Gastrocnemius medialis (tissue), 4 donors: ENCODE measurements at regions not wholly inside any gene's neighbourhood (a gene's known extent, or its start where the extent isn't known, plus 50 kb on each side); places are given as distances from the start of the nearest gene placed in this dataset.

ENCODE experiments used
- ATAC-seq, 2 donors: fragments of 150-250 bp; one replicate each; pipeline ENCODE4 v1.9.1; 2016
- DNase-seq, 2 donors: peaks; one replicate each; pipeline ENCODE4 v3.0.0-alpha.2; 2019
- H3K27ac ChIP-seq, 4 donors: fragments of 200-600 bp; sonication (generic); 1 replicate in 1 of 4; 2 replicates in 3 of 4; pipeline ENCODE4 v1.5.1; 2016 to 2018; ENCODE audit warnings: mild to moderate bottlenecking in 2 of 4, moderate library complexity in 1 of 4
- H3K27me3 ChIP-seq, 3 donors: fragments of 200-600 bp; sonication (generic) in 2 of 3; 1 replicate in 1 of 3; 2 replicates in 2 of 3; pipeline versions ENCODE4 v1.5.1 to v1.6.0; 2016 to 2019; ENCODE audit warnings: mild to moderate bottlenecking in 1 of 3, moderate library complexity in 1 of 3
- H3K36me3 ChIP-seq, 2 donors: fragments of 200-600 bp; sonication (generic) in 1 of 2; one replicate each; pipeline ENCODE4 v1.5.1; 2017 to 2018
- H3K4me1 ChIP-seq, 2 donors: fragments of 200-600 bp; sonication (generic) in 1 of 2; one replicate each; pipeline ENCODE4 v1.5.1; 2016 to 2017; ENCODE audit warnings: mild to moderate bottlenecking in 2 of 2
- H3K4me3 ChIP-seq, 4 donors: fragments of 200-600 bp; sonication (generic) in 3 of 4; 1 replicate in 1 of 4; 2 replicates in 3 of 4; pipeline ENCODE4 v1.5.1; 2016 to 2019; ENCODE audit warnings: mild to moderate bottlenecking in 2 of 4
- H3K9me3 ChIP-seq, 3 donors: fragments of 200-600 bp; sonication (generic) in 2 of 3; 1 replicate in 1 of 3; 2 replicates in 2 of 3; pipeline ENCODE4 v1.5.1; 2016 to 2019
- POLR2A ChIP-seq, 2 donors: fragments of 450-650 bp; IDR thresholded peaks; one replicate each; pipeline ENCODE4 v1.6.1; 2017; ENCODE audit warnings: antibody characterized with exemption in 2 of 2, mild to moderate bottlenecking in 2 of 2, moderate library complexity in 2 of 2
- in situ Hi-C, 4 donors: fragments of 200-750 bp; cut with MboI; loops; one replicate each; pipeline versions ENCODE4 v1.15.0 to v1.8.0; 2017; ENCODE audit warnings: low sequenced_read_pairs in 4 of 4
- intact Hi-C: fragments of 100-400 bp; cut with DNase I; formaldehyde crosslinking; loops from one replicate; pipeline ENCODE4 v1.15.1; 2023; ENCODE audit warnings: low total_unique reads
- TF ChIP-seq, protein P1 (sequence below), 5 experiments: fragments of 450-650 bp in 3 of 5; fragments of 200-600 bp in 2 of 5; sonication (generic) in 2 of 5; IDR thresholded peaks in 4 of 5; conservative IDR thresholded peaks in 1 of 5; 1 replicate in 4 of 5; 2 replicates in 1 of 5; pipeline ENCODE4 v1.5.1; 2016 to 2019; ENCODE audit warnings: antibody characterized with exemption in 5 of 5, mild to moderate bottlenecking in 3 of 5, moderate library complexity in 3 of 5

DNA sequence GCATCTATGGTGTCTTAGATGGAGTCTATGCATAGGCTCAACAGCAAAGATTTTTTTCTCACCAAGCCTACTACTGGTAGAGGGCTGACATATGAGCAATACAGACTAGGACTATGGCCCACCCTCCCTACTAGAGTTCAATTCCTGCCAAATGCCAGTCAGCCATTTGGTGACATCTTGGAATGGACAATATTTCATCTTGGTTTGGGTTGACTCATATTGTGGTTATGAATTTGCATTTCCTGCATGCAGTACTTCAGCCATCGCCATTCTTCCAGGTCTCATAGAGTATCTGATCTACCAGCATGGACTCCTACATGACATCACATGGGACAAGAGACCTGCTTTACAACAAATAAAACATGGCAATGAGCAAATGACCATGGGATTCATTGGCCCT is 778.1 kb upstream of the SOX9 start:
- no peak for TF ChIP-seq POLR2A (IDR thresholded peaks at IDR 0.05)
- TF ChIP-seq, protein P1, sequence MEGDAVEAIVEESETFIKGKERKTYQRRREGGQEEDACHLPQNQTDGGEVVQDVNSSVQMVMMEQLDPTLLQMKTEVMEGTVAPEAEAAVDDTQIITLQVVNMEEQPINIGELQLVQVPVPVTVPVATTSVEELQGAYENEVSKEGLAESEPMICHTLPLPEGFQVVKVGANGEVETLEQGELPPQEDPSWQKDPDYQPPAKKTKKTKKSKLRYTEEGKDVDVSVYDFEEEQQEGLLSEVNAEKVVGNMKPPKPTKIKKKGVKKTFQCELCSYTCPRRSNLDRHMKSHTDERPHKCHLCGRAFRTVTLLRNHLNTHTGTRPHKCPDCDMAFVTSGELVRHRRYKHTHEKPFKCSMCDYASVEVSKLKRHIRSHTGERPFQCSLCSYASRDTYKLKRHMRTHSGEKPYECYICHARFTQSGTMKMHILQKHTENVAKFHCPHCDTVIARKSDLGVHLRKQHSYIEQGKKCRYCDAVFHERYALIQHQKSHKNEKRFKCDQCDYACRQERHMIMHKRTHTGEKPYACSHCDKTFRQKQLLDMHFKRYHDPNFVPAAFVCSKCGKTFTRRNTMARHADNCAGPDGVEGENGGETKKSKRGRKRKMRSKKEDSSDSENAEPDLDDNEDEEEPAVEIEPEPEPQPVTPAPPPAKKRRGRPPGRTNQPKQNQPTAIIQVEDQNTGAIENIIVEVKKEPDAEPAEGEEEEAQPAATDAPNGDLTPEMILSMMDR (IDR thresholded peaks at IDR 0.05 in 4 of 5, conservative IDR thresholded peaks at IDR 0.05 in 1 of 5): no peak
- no peaks in the 10 kb centered on the region for H3K4me1 ChIP-seq
- ATAC-seq (no peak), DNase-seq (no peak)
- in situ Hi-C loops (no loop called here), intact Hi-C loops (no loop called here)
- no peaks in the 10 kb centered on the region for H3K36me3 ChIP-seq
- no peaks in the 10 kb centered on the region for H3K27me3 ChIP-seq
- no peaks in the 10 kb centered on the region for H3K9me3 ChIP-seq
- H3K4me3 ChIP-seq: no peak overlapping the region
- no peak overlapping the region for H3K27ac ChIP-seq

DNA sequence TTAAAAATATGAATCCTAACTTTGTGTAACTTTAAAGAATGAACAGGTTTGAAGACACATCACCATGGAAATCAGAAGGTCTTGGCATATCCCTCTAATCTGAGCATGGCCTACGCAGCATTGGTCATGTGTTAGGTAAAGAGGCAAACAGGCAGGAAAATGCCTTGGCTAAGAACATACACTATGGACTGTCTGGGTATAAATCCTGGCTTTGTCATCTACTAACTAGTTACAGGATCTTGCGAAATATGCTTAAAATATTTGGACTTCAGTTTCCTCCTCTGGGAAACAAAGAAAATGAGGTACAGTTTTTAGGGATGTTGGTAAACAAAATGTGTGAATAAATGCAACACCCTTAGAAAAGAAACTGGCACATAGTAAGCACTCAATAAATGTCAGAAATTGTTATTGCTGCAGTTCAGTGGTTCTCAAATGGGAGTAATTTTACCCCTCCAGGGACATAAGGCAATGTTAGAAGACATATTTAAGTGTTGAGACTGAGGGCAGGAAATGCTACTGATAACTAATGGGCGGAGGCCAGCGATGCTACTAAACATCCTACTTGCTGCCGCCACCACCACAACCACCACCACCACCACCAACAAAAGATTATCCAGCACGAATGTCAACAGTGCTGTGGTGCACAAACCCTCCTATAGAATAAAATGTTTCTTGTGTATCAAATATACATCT is 770.8 kb upstream of the SOX9 start:
- Histone ChIP-seq H3K4me3 (no peak overlapping the region), H3K9me3 (no peaks in the 10 kb centered on the region), H3K36me3 (no peaks in the 10 kb centered on the region), H3K27me3 (no peaks in the 10 kb centered on the region), H3K27ac (no peak overlapping the region), H3K4me1 (no peaks in the 10 kb centered on the region)
- intact Hi-C loops (no loop called here), in situ Hi-C loops (no loop called here)
- ATAC-seq: no peak
- no peak for DNase-seq
- no peak for TF ChIP-seq POLR2A (IDR thresholded peaks at IDR 0.05)
- TF ChIP-seq, protein P1 (IDR thresholded peaks at IDR 0.05 in 4 of 5, conservative IDR thresholded peaks at IDR 0.05 in 1 of 5): no peak

DNA sequence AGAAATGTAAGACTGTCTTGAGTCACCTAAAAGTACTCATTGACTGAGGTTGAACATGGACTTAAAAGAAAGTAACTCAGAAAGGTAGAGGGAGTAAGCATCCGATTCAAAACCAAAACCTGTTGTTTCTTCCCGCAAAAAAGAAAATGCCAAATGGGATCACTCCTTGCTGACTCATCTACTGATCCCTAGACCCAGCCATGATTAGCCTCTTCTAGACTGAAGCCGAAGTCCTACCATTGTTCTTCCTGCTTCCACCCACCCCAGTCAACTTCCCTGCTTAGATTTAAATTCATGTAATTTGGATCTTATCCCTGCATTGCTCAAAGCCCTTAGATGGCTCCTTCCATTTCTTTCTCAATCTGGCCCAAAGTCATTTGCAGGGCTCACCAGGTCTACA is 760.5 kb upstream of the SOX9 start:
- in situ Hi-C loops: no loop called here
- ATAC-seq (no peak), DNase-seq (no peak)
- Histone ChIP-seq H3K4me3 (no peak overlapping the region), H3K27ac (no peak overlapping the region), H3K36me3 (no peaks in the 10 kb centered on the region), H3K4me1 (no peaks in the 10 kb centered on the region), H3K27me3 (no peaks in the 10 kb centered on the region), H3K9me3 (no peaks in the 10 kb centered on the region)
- TF ChIP-seq POLR2A (IDR thresholded peaks at IDR 0.05): no peak
- TF ChIP-seq, protein P1 (IDR thresholded peaks at IDR 0.05 in 4 of 5, conservative IDR thresholded peaks at IDR 0.05 in 1 of 5): no peak
- intact Hi-C loops: no loop called here

DNA sequence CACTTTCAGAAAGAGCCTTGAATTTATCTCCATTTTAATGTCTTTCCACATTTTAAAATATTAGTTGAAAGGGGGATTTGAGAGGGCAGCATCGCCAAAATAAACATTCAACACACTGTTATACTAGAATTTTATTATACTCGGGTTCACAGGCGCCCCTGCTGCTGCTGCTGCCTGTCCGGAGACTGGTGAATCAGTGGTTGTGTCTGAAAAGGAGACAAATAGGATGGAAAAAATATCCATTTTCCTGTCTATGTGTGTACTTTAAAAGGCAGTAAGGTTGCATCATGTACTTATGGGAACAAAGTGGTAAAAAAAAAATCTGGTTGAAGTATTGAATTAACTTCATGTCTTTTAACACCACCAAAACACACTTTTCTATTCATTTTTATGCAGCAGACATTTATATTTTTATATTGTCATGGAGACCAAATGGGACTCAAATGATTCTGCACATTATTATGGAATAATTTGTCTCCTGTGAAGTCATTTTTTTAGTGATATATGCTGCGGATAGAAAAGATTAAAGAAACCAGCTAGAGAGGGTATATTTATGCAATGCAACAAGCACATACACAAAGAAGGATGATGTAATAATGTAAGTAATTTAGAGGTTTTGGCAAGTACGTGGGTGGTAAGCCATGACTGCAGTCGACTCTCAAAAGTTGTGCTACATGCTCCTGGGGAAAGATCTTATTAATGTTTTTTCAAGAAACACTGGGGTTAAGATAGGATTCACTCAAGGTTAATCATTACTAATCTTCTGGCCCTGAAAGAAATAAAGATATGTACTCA is 759.0 kb upstream of the SOX9 start:
- H3K27me3 ChIP-seq: no peaks in the 10 kb centered on the region
- no peaks in the 10 kb centered on the region for H3K4me1 ChIP-seq
- H3K4me3 ChIP-seq: no peak overlapping the region
- in situ Hi-C loops: no loop called here
- TF ChIP-seq POLR2A (IDR thresholded peaks at IDR 0.05): no peak
- TF ChIP-seq, protein P1 (IDR thresholded peaks at IDR 0.05 in 4 of 5, conservative IDR thresholded peaks at IDR 0.05 in 1 of 5): no peak
- H3K9me3 ChIP-seq: no peaks in the 10 kb centered on the region
- intact Hi-C loops: no loop called here
- DNase-seq (no peak), ATAC-seq (no peak)
- no peaks in the 10 kb centered on the region for H3K36me3 ChIP-seq
- no peak overlapping the region for H3K27ac ChIP-seq
